Astrocyte (in vitro differentiated cells and primary cell): ENCODE measurements at regions not wholly inside any gene's neighbourhood (a gene's known extent, or its start where the extent isn't known, plus 50 kb on each side); places are given as distances from the start of the nearest gene placed in this dataset.

Experiments
- DNase-seq: peaks from one replicate; pipeline ENCODE4 v3.0.0-alpha.2; 2010; ENCODE audit warnings: low read depth
- FAIRE-seq: peaks from 2 replicates; lab custom pipeline; 2011; peaks lifted over from hg19 to GRCh38; lab: Jason Lieb, UNC
- H2AFZ ChIP-seq: 2 replicates; pipeline ENCODE4 v1.6.0; 2012; ENCODE audit warnings: low read depth, low read length, inconsistent platforms
- H3K27ac ChIP-seq: 2 replicates; pipeline ENCODE4 v1.5.1; 2011; ENCODE audit warnings: low read depth, low read length, inconsistent platforms
- H3K27me3 ChIP-seq: 2 replicates; pipeline ENCODE4 v1.6.0; 2011; ENCODE audit warnings: low read length, inconsistent platforms; ENCODE audit not compliant: insufficient read depth
- H3K36me3 ChIP-seq: 2 replicates; pipeline ENCODE4 v1.5.1; 2011; ENCODE audit warnings: low read length, inconsistent platforms; ENCODE audit not compliant: insufficient read depth
- H3K4me1 ChIP-seq: 2 replicates; pipeline ENCODE4 v1.5.1; 2011; ENCODE audit warnings: low read length, inconsistent platforms; ENCODE audit not compliant: insufficient read depth
- H3K4me2 ChIP-seq: 2 replicates; pipeline ENCODE4 v1.6.0; 2012; ENCODE audit warnings: low read length, inconsistent platforms
- H3K4me3 ChIP-seq: 2 replicates; pipeline ENCODE4 v1.5.1; 2011; ENCODE audit warnings: low read depth, mild to moderate bottlenecking, low read length, inconsistent platforms; ENCODE audit not compliant: insufficient read depth
- H3K79me2 ChIP-seq: 2 replicates; pipeline ENCODE4 v1.6.0; 2012; ENCODE audit warnings: mild to moderate bottlenecking, low read length, inconsistent platforms; ENCODE audit not compliant: insufficient read depth
- H3K9ac ChIP-seq: 2 replicates; pipeline ENCODE4 v1.6.0; 2012; ENCODE audit warnings: mild to moderate bottlenecking, low read length, inconsistent platforms
- H3K9me3 ChIP-seq: 2 replicates; pipeline ENCODE4 v1.5.1; 2012; ENCODE audit warnings: low read depth, mild to moderate bottlenecking, low read length, inconsistent platforms; ENCODE audit not compliant: insufficient read depth
- H4K20me1 ChIP-seq: 2 replicates; pipeline ENCODE4 v1.6.0; 2012; ENCODE audit warnings: low read length, inconsistent platforms; ENCODE audit not compliant: insufficient read depth
- H3K27ac Mint-ChIP-seq: one replicate; pipeline ENCODE4 v1.8.0; 2021; ENCODE audit warnings: mild to moderate bottlenecking, mixed read lengths; ENCODE audit not compliant: unreplicated experiment
- H3K27me3 Mint-ChIP-seq: one replicate; pipeline ENCODE4 v1.8.0; 2021; ENCODE audit warnings: low read depth, mixed read lengths; ENCODE audit not compliant: unreplicated experiment
- H3K36me3 Mint-ChIP-seq: one replicate; pipeline ENCODE4 v1.8.0; 2021; ENCODE audit warnings: low read depth, mixed read lengths; ENCODE audit not compliant: unreplicated experiment
- H3K4me1 Mint-ChIP-seq: one replicate; pipeline ENCODE4 v1.8.0; 2021; ENCODE audit warnings: low read depth, mixed read lengths; ENCODE audit not compliant: unreplicated experiment
- H3K4me3 Mint-ChIP-seq: one replicate; pipeline ENCODE4 v1.8.0; 2021; ENCODE audit warnings: mild to moderate bottlenecking, moderate library complexity, mixed read lengths; ENCODE audit not compliant: unreplicated experiment
- H3K9me3 Mint-ChIP-seq: one replicate; pipeline ENCODE4 v1.8.0; 2021; ENCODE audit warnings: mild to moderate bottlenecking, mixed read lengths; ENCODE audit not compliant: unreplicated experiment
- CTCF ChIP-seq: IDR thresholded peaks from 2 replicates; pipeline ENCODE4 v1.5.1; 2011; ENCODE audit warnings: low read depth, mild to moderate bottlenecking, inconsistent platforms, low read length, moderate library complexity; ENCODE audit not compliant: insufficient read depth
- EZH2 ChIP-seq: IDR thresholded peaks from 2 replicates; pipeline ENCODE4 v1.6.1; 2012; ENCODE audit warnings: mild to moderate bottlenecking, low read length, inconsistent platforms; ENCODE audit not compliant: insufficient read depth

- Histone ChIP-seq H3K27me3 (no peaks in the 10 kb centered on the region), H3K9me3 (no peaks in the 10 kb centered on the region), H3K36me3 (no peaks in the 10 kb centered on the region), H3K9ac (no peak overlapping the region), H3K79me2 (no peaks in the 10 kb centered on the region), H3K27ac (no peak overlapping the region), H3K4me2 (no peak overlapping the region), H3K4me1 (no peaks in the 10 kb centered on the region), H4K20me1 (no peaks in the 10 kb centered on the region), H2AFZ (no peak overlapping the region), H3K4me3 (no peak overlapping the region)
- no peak overlapping the region for H3K4me3 Mint-ChIP-seq
- peak; percentile 37 for FAIRE-seq
- peaks cover 5% of the 10 kb centered on the region for H3K9me3 Mint-ChIP-seq
- H3K27me3 Mint-ChIP-seq: no peaks in the 10 kb centered on the region
- TF ChIP-seq CTCF (no peak), EZH2 (no peak)
- peaks cover 3% of the 10 kb centered on the region for H3K4me1 Mint-ChIP-seq
- peak; percentile 61 for DNase-seq
- no peak overlapping the region for H3K27ac Mint-ChIP-seq
- no peaks in the 10 kb centered on the region for H3K36me3 Mint-ChIP-seq
Measured at GRCh38 chr6:121971931-121972335, 427.5 kb upstream of the HSF2 start.

DNA sequence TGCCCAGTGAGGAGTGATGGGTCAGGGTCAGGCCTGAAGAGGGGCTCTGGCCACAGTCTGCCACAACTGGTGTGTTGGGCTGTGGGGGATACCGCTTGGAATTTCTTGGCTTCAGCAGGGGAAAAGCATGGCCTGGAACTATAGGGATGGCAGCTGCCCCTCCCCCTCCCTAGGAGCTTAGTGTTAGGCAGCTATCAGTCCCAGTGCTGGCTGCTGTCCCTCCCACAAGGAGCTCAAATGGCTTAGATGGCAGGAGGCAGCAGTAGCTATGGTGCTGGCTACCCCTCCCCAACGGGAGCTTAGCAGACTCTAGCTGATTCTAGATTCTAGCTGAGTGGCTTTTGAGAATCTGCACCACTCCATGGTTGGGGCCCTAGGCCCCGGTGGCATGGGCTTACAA lies 414.5 kb upstream of the HSF2 start:
- Mint-ChIP-seq H3K4me3 (no peak overlapping the region), H3K27ac (no peak overlapping the region), H3K4me1 (no peaks in the 10 kb centered on the region), H3K27me3 (no peaks in the 10 kb centered on the region), H3K9me3 (peaks cover 3% of the 10 kb centered on the region), H3K36me3 (peaks cover 2% of the 10 kb centered on the region)
- no peak for DNase-seq
- Histone ChIP-seq H3K36me3 (no peaks in the 10 kb centered on the region), H3K4me1 (no peaks in the 10 kb centered on the region), H3K9ac (no peak overlapping the region), H3K27ac (no peak overlapping the region), H3K79me2 (no peaks in the 10 kb centered on the region), H3K27me3 (no peaks in the 10 kb centered on the region), H2AFZ (no peak overlapping the region), H3K4me2 (no peak overlapping the region), H4K20me1 (no peaks in the 10 kb centered on the region), H3K9me3 (no peaks in the 10 kb centered on the region), H3K4me3 (no peak overlapping the region)
- no peak for FAIRE-seq
- TF ChIP-seq EZH2 (no peak), CTCF (no peak)

- H3K9me3 ChIP-seq: no peaks in the 10 kb centered on the region
- no peak overlapping the region for H3K4me3 ChIP-seq
- TF ChIP-seq EZH2 (no peak), CTCF (no peak)
- Mint-ChIP-seq H3K9me3 (peaks cover 4% of the 10 kb centered on the region), H3K36me3 (no peaks in the 10 kb centered on the region), H3K4me1 (no peaks in the 10 kb centered on the region), H3K27ac (no peak overlapping the region), H3K4me3 (no peak overlapping the region), H3K27me3 (no peaks in the 10 kb centered on the region)
- no peak overlapping the region for H3K4me2 ChIP-seq
- no peak overlapping the region for H3K9ac ChIP-seq
- no peaks in the 10 kb centered on the region for H3K36me3 ChIP-seq
- no peak overlapping the region for H3K27ac ChIP-seq
- no peak overlapping the region for H2AFZ ChIP-seq
- DNase-seq (no peak), FAIRE-seq (no peak)
- no peaks in the 10 kb centered on the region for H3K4me1 ChIP-seq
- no peaks in the 10 kb centered on the region for H3K27me3 ChIP-seq
- H3K79me2 ChIP-seq: no peaks in the 10 kb centered on the region
- no peaks in the 10 kb centered on the region for H4K20me1 ChIP-seq
Measured at GRCh38 chr6:121993362-121993761, 406.1 kb upstream of the HSF2 start.
